Stimulated activated CD8-positive, alpha-beta memory T cell treated with anti-CD3 and anti-CD28 coated beads, Interleukin-15, amount 100 ng/mL, for 48 hours (primary cell): ENCODE measurements at regions not wholly inside any gene's neighbourhood (a gene's known extent, or its start where the extent isn't known, plus 50 kb on each side); places are given as distances from the start of the nearest gene placed in this dataset.

Experiments used
- DNase-seq, 2 donors: peaks; one replicate each; pipeline ENCODE4 v3.0.0-alpha.2; 2020; ENCODE audit warnings: low read depth in 2 of 2

- no peak for DNase-seq
Observed at GRCh38 chrY:15648198-15648597, 1123.9 kb downstream of the NLGN4Y start.

- no peak for DNase-seq
Observed at GRCh38 chrY:15650056-15650455, 1125.7 kb downstream of the NLGN4Y start.

DNA sequence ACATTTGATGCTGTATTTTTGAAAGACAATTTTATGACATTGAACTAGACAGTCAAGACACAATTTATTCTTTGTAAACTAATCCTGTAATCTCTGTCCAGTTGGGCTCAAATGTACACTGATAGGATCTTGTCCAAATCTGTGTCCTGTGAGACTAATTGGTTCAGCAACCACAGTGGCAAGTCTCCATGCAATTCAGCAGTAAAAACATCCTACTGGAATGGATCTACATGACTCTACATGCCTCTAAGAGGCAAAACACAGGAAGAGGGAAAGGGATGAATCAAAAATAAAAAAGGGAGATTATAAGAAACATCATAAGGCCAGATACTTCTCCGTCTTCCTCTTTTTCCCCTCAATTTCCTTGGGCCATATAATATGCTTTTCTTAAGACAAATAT lies 1164.2 kb downstream of the NLGN4Y start:
- no peak for DNase-seq

GRCh38 chrY:15689994-15690393 lies 1165.7 kb downstream of the NLGN4Y start:
- no peak for DNase-seq

DNA sequence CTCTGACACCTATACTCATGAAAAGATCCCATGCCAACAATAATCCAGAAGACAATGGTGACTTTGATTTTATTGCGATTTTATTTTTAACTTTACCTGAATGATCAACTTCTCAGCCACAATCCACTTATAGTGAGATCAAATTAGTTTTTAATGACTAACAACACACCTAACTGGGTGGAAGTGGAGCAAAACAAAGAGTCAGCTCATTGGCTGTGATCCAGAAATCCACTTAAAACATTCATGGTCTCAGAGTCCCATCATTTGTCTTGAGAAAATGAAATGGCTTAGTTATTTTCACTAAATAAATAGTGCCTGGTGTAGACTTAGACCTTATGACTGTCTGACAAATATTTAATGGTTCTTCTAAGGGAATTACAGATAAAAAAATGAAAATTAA lies 1177.8 kb downstream of the NLGN4Y start:
- DNase-seq, result no peak

DNA sequence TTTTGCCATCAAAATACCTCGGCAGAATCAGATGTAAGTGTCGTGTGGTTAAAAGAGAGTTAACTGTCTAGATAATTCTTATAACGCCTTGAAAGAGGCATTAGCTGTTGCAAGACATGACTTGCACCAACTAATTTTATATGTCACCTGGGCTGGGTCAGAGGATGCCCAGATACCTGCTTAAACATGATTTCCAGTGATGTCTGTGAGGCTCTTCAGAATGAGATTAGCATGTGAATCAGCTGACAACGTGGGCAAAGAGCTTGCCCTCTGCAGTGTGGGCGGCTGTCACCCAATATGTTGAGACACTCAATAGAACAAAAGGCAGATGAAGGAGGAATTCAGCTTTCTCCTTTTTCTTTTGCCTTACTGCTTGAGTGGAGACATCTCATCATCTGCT lies 1180.6 kb downstream of the NLGN4Y start:
- DNase-seq, result no peak

DNA sequence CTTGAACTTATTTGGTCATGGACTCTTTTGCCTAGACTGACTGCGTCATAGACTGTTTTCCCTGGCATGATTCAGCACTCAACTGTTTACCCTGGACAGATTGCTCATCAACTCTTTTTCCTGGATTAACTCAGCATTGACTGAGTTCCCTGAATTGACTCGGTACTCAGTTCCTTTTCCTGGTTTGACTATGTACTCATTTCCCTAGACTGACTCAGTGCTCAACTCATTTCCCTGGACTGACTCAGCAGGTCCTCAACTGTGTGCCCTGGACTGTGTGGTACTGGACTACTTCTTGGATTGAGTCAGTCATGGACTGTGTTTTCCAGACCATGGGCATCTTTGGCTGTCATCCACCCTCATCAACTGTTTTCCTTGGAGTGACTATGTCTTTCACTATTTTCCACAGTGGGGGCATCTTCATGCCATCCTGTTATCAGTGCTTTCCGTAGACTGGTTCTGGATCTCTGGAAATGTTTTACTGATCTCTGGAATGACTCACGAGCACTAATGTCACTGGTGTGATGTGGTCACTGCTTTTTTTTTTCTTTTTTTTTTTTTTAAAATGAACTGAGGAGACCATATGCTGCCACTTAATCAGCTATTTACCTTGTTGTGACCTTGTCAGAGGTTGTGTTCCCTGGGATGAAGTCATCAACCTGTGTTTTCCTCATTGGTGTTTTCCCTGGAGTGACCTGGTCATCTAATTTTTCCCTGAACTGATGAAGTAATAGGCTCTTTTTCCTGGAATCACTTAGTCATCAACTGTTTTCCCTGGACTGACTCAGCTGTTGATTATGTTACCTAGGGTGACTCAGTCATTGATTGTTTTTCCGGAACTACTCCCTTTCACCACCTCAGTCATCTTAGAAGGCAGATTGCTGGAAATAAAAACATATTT lies 1225.5 kb downstream of the NLGN4Y start:
- DNase-seq, result no peak

DNA sequence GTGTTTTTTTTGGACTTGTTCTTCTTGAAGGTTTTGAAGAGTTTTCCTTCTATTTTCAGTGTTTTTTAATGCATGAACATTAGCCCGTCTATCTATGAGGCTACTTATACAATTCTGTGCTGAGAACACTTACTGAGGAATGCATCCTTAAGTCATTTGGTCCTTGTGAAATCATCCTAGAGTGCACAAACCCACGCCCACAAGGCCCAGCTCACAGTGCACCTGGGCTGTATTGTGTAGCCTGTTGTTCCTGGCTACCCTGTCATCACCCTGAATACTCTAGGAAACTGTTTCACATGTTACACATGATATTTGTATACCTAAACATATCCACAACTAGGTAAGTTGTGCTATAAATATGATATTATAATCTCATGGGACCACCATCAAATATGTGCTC lies 1226.7 kb downstream of the NLGN4Y start:
- no peak for DNase-seq

- DNase-seq, result no peak
Observed at GRCh38 chrY:15756266-15756665, 1231.9 kb downstream of the NLGN4Y start.

DNA sequence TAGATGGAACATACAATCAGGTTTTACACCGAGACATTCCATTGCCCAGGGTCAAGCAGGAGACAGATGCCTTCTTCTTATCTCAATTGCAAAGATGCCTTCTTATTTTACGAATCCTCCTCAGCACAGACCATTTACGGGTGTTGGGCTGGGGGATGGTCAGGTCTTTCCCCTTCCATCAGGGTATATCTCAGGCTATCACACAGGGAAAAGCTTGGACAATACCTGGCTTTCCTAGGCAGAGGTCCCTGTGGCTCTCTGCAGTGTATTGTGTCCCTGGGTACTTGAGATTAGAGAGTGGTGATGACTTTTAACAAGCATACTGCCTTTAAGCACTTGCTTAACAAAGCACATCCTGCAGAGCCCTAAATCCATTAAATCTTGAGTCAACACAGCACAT lies 1249.2 kb downstream of the NLGN4Y start:
- no peak for DNase-seq

DNA sequence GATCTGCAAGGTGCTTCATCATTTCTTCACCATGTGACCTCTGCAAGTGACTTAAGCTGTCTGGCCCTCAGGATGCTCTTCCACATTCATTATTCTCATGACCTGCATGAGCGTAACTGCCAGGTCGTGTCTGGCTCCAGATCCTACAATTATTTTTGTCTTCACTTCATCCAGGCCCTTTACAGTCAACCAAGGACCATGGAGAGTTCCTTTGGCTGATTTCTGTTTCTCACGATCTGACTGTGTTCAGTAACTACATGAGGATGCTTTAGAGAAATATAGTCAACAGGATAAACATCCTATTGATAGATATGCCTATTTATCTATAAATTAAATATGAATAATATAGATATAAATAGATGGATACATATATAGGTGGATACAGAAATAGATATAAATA lies 1251.6 kb downstream of the NLGN4Y start:
- DNase-seq, result no peak

- no peak for DNase-seq
Observed at GRCh38 chrY:15779891-15780290, 1255.6 kb downstream of the NLGN4Y start.

DNA sequence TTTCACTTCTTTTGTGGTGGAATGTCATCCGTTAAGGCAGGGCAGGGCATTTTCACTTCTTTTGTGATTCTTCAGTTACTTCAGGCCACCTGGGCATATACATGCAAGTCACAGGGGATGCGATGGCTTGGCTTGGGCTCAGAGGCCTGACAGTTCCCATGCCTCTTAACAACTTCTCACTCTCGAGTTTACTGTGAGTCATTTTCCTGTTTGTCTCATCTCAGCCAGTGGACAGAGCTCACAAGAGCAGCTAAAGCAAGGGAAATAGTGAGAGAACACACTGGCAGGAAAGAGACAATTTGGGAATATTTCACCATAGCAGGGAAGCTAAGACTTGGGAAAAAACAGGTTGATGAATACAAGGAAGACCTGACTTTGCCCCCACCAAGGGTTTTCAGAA lies 1275.7 kb downstream of the NLGN4Y start:
- no peak for DNase-seq

DNA sequence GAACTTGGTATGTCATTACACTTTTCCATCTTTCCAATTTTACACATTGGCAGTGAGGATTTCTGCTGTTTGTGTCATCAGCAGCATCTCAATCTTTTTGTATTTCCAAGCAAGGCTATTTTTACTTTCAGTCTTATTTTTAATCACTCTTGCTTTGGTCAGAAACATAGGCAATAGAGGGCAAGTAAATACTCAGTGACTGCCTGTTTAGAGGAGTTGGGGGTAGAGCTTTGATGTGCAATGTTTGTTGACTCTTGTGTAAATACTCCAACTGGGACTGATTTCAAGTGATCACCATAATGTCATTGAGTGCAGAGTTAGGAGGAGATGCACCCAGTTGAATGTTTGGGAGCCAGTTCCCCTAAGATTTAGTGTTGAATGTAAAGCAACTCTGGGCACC lies 1281.7 kb downstream of the NLGN4Y start:
- DNase-seq, result no peak

GRCh38 chrY:15814241-15814640 lies 1289.9 kb downstream of the NLGN4Y start:
- DNase-seq, result no peak
